ENCODE measurements at regions not wholly inside any gene's neighbourhood (a gene's known extent, or its start where the extent isn't known, plus 50 kb on each side); places are given as distances from the start of the nearest gene placed in this dataset.

GRCh38 chr14:98167705-98168104 is 1104.3 kb downstream of the BCL11B start:
- Histone ChIP-seq H3K36me3 (ENCODE audit: low read depth) (no peaks in the 10 kb centered on the region), H3K79me2 (ENCODE audit: insufficient read depth) (no peaks in the 10 kb centered on the region), H3K4me1 (ENCODE audit: insufficient read depth) (no peaks in the 10 kb centered on the region), H3K9me2 (ENCODE audit: insufficient read depth) (no peaks in the 10 kb centered on the region), H3K9ac (no peak overlapping the region), H2AFZ (no peak overlapping the region), H4K20me1 (ENCODE audit: insufficient read depth) (no peaks in the 10 kb centered on the region), H3K9me3 (ENCODE audit: low read depth) (no peaks in the 10 kb centered on the region), H3K27me3 (replicated peaks; ENCODE audit: insufficient read depth) (no peaks in the 10 kb centered on the region), H3K4me2 (ENCODE audit: unreplicated experiment) (no peak overlapping the region), H3F3A (ENCODE audit: insufficient read depth) (no peaks in the 10 kb centered on the region), H3K4me3 (no peak overlapping the region), H3K27ac (no peak overlapping the region)
- TF ChIP-seq EZH2 (IDR thresholded peaks at IDR 0.05; ENCODE audit: insufficient read depth, poor library complexity, severe bottlenecking) (no peak), EZH2phosphoT487 (IDR thresholded peaks at IDR 0.05; ENCODE audit: insufficient read depth, low read depth) (no peak)
- in situ Hi-C loops (cut with MboI) = no loop called here
- no peak for DNase-seq
- WGBS, 2 experiments (ENCODE audit: low coverage in 1 of 2, low lambda C conversion rate in 2 of 2, missing lambda C conversion rate in 2 of 2) = 66 to 74% methylated on average over 15 of the region's 15 CpGs

- DNase-seq = no peak
- no peak overlapping the region for H3K9ac ChIP-seq
- 43 to 50% methylated on average over 5 of the region's 5 CpGs for WGBS, 2 experiments (ENCODE audit: low coverage in 1 of 2, low lambda C conversion rate in 2 of 2, missing lambda C conversion rate in 2 of 2)
- no peak overlapping the region for H3K4me2 ChIP-seq (ENCODE audit: unreplicated experiment)
- H3K4me1 ChIP-seq (ENCODE audit: insufficient read depth) = no peaks in the 10 kb centered on the region
- no peaks in the 10 kb centered on the region for H3K79me2 ChIP-seq (ENCODE audit: insufficient read depth)
- H3K27ac ChIP-seq = no peak overlapping the region
- in situ Hi-C loops (cut with MboI) = no loop called here
- TF ChIP-seq EZH2phosphoT487 (IDR thresholded peaks at IDR 0.05; ENCODE audit: insufficient read depth, low read depth) (no peak), EZH2 (IDR thresholded peaks at IDR 0.05; ENCODE audit: insufficient read depth, poor library complexity, severe bottlenecking) (no peak)
- H3K9me3 ChIP-seq (ENCODE audit: low read depth) = no peaks in the 10 kb centered on the region
- H4K20me1 ChIP-seq (ENCODE audit: insufficient read depth) = no peaks in the 10 kb centered on the region
- no peaks in the 10 kb centered on the region for H3K36me3 ChIP-seq (ENCODE audit: low read depth)
- no peaks in the 10 kb centered on the region for H3F3A ChIP-seq (ENCODE audit: insufficient read depth)
- H3K4me3 ChIP-seq = no peak overlapping the region
- no peaks in the 10 kb centered on the region for H3K9me2 ChIP-seq (ENCODE audit: insufficient read depth)
- H3K27me3 ChIP-seq (replicated peaks; ENCODE audit: insufficient read depth) = no peaks in the 10 kb centered on the region
- H2AFZ ChIP-seq = no peak overlapping the region
Measured at GRCh38 chr14:98168211-98168985, 1103.6 kb downstream of the BCL11B start.

- in situ Hi-C loops (cut with MboI) = no loop called here
- no peaks in the 10 kb centered on the region for H3F3A ChIP-seq (ENCODE audit: insufficient read depth)
Measured at GRCh38 chr14:98169170-98169587, 1102.8 kb downstream of the BCL11B start.

GRCh38 chr14:98170575-98170974 is 1101.4 kb downstream of the BCL11B start:
- Histone ChIP-seq H3K9me3 (ENCODE audit: low read depth) (no peaks in the 10 kb centered on the region), H2AFZ (no peak overlapping the region), H3K9ac (no peak overlapping the region), H3K27me3 (replicated peaks; ENCODE audit: insufficient read depth) (no peaks in the 10 kb centered on the region), H3K4me1 (ENCODE audit: insufficient read depth) (no peaks in the 10 kb centered on the region), H3K4me2 (ENCODE audit: unreplicated experiment) (no peak overlapping the region), H3K9me2 (ENCODE audit: insufficient read depth) (no peaks in the 10 kb centered on the region), H3K79me2 (ENCODE audit: insufficient read depth) (no peaks in the 10 kb centered on the region), H3K27ac (no peak overlapping the region), H3K36me3 (ENCODE audit: low read depth) (no peaks in the 10 kb centered on the region), H3F3A (ENCODE audit: insufficient read depth) (no peaks in the 10 kb centered on the region), H3K4me3 (no peak overlapping the region), H4K20me1 (ENCODE audit: insufficient read depth) (no peaks in the 10 kb centered on the region)
- no peak for DNase-seq
- in situ Hi-C loops (cut with MboI) = no loop called here
- WGBS, 2 experiments (ENCODE audit: low coverage in 1 of 2, low lambda C conversion rate in 2 of 2, missing lambda C conversion rate in 2 of 2) = 33 to 38% methylated on average over 5 of the region's 5 CpGs
- no peak for TF ChIP-seq EZH2phosphoT487 (IDR thresholded peaks at IDR 0.05; ENCODE audit: insufficient read depth, low read depth)
- TF ChIP-seq EZH2 (IDR thresholded peaks at IDR 0.05; ENCODE audit: insufficient read depth, poor library complexity, severe bottlenecking) = no peak

More at GRCh38 chr14:98169170-98169587, 1102.8 kb downstream of the BCL11B start:
- H3K27ac ChIP-seq = no peak overlapping the region
- H2AFZ ChIP-seq = no peak overlapping the region
- H3K36me3 ChIP-seq (ENCODE audit: low read depth) = no peaks in the 10 kb centered on the region
- no peak for TF ChIP-seq EZH2phosphoT487 (IDR thresholded peaks at IDR 0.05; ENCODE audit: insufficient read depth, low read depth)
- TF ChIP-seq EZH2 (IDR thresholded peaks at IDR 0.05; ENCODE audit: insufficient read depth, poor library complexity, severe bottlenecking) = no peak
- H3K4me2 ChIP-seq (ENCODE audit: unreplicated experiment) = no peak overlapping the region
- H3K9me3 ChIP-seq (ENCODE audit: low read depth) = no peaks in the 10 kb centered on the region
- H4K20me1 ChIP-seq (ENCODE audit: insufficient read depth) = no peaks in the 10 kb centered on the region
- no peak overlapping the region for H3K4me3 ChIP-seq
- H3K27me3 ChIP-seq (replicated peaks; ENCODE audit: insufficient read depth) = no peaks in the 10 kb centered on the region
- H3K9me2 ChIP-seq (ENCODE audit: insufficient read depth) = no peaks in the 10 kb centered on the region
- H3K9ac ChIP-seq = no peak overlapping the region
- no peak for DNase-seq
- H3K79me2 ChIP-seq (ENCODE audit: insufficient read depth) = no peaks in the 10 kb centered on the region
- H3K4me1 ChIP-seq (ENCODE audit: insufficient read depth) = no peaks in the 10 kb centered on the region

Data from GM23248 (cell line).